ENCODE measurements at regions not wholly inside any gene's neighbourhood (a gene's known extent, or its start where the extent isn't known, plus 50 kb on each side); places are given as distances from the start of the nearest gene placed in this dataset.

DNA sequence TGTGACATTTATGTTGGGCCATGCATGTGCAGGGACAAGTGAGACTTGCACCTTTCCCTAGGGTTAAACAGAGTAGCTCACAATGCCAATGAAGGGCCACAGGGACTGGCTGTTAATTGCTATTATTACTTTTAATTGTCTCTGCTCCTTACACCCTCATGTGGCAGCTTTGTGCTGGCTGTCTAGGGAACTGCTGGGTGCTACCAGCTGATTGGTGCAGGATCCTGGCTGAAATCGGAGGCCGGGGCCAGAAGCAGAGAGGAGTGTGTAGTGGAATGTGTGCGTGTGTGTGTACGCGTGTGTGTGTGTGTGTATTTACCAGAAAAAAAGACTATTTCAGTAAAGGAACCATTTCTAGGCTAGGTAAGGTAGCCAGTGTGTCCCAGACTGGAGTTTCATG, 302.5 kb downstream of the CTTN start:
- TF ChIP-seq, protein P1, sequence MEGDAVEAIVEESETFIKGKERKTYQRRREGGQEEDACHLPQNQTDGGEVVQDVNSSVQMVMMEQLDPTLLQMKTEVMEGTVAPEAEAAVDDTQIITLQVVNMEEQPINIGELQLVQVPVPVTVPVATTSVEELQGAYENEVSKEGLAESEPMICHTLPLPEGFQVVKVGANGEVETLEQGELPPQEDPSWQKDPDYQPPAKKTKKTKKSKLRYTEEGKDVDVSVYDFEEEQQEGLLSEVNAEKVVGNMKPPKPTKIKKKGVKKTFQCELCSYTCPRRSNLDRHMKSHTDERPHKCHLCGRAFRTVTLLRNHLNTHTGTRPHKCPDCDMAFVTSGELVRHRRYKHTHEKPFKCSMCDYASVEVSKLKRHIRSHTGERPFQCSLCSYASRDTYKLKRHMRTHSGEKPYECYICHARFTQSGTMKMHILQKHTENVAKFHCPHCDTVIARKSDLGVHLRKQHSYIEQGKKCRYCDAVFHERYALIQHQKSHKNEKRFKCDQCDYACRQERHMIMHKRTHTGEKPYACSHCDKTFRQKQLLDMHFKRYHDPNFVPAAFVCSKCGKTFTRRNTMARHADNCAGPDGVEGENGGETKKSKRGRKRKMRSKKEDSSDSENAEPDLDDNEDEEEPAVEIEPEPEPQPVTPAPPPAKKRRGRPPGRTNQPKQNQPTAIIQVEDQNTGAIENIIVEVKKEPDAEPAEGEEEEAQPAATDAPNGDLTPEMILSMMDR (IDR thresholded peaks at IDR 0.05; ENCODE audit: insufficient read depth, low read depth, low read length, missing control alignments) = no peak
- DNase-seq (ENCODE audit: low read depth) = no peak
- no peak overlapping the region for H3K4me3 ChIP-seq (ENCODE audit: low read depth, low read length)

DNA sequence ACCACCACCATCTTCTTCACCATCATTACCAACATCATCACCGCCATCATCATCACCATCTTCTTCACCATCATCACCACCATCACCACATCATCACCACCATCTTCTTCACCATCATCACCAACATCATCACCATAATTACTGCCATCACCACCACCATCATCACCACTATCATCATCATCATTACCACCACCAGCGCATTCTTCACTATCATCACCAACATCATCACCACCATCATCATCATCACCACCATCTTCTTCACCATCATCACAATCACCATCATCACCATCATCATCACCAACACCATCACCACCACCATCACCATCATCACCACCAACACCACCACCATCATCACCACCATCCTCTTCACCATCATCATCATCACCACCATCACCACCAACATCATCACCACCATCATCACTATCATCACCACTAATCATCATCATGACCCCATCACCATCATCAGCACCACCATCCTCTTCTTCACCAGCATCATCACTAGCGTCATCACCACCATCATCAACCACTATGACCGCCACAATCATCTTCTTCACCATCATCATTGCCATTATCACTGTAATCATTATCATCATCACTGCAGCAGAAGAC, 303.8 kb downstream of the CTTN start:
- H3K4me3 ChIP-seq (ENCODE audit: low read depth, low read length) = no peak overlapping the region
- TF ChIP-seq, protein P1 (IDR thresholded peaks at IDR 0.05; ENCODE audit: insufficient read depth, low read depth, low read length, missing control alignments) = no peak
- no peak for DNase-seq (ENCODE audit: low read depth)

DNA sequence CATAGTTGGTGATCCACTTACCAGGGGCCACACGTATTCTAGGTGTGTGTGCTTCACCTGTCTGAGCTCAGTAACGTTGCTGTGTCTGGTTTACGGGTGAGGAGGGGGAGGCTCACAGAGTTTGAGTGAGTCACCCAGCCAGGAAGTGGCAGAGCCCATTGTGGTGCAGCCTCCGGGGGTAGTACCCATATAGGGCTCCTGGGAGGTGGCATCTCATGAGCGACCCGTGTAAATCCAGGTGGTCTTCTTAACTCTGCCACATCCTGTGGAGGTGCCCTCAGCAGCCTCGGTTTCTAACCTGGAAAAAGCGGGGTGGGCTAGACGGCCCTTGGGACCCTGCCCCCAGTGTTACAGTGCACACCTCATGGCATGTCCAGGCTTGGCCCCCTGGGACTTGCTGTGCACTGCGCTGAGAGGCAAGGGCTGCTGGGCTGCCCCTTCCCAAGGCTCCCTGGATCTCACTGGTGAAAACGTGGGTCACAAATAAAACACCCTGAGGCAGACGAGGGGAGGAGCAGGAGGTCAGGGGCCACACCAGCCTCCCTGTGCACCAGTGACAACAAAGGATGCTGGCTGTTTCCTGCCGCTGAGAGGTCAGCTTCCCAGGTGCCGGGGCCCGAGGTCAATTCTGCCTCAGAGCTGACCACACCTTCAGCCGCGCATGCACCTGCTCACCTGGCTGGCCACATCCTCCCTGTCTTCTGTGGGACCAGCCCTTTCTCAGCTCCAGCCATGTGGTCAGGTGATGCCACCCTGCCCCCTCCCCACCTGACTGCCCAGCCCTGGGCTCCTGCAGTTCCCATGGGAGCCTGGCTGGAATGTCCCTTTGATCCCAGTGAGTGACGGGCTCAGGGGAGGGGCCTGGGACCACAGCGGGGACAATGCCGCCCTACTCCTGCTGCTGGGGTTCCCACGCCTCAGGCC, 305.1 kb downstream of the CTTN start:
- TF ChIP-seq, protein P1 (IDR thresholded peaks at IDR 0.05; ENCODE audit: insufficient read depth, low read depth, low read length, missing control alignments) = no peak
- DNase-seq (ENCODE audit: low read depth) = no peak
- no peak overlapping the region for H3K4me3 ChIP-seq (ENCODE audit: low read depth, low read length)

DNA sequence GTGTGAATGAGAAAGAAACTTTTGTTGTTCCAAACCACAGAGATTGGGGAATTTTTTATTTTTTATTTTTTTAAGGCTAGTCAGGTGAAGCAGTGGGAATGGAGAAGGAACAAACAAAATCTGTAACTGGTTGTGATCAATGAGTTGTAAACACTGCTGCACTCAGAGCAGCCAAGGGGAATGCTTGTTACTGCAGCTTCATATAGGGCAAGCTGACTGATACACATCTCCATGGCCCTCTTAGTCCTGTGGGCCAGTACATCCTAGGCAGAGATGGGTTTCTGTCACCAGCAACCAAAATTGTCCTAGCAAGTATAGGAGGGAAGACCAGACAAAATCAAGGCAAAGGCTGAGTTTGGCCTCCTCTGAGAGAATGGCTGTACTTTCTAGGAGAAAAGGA, 306.8 kb downstream of the CTTN start:
- TF ChIP-seq, protein P1 (IDR thresholded peaks at IDR 0.05; ENCODE audit: insufficient read depth, low read depth, low read length, missing control alignments) = no peak
- H3K4me3 ChIP-seq (ENCODE audit: low read depth, low read length) = no peak overlapping the region
- DNase-seq (ENCODE audit: low read depth) = no peak

DNA sequence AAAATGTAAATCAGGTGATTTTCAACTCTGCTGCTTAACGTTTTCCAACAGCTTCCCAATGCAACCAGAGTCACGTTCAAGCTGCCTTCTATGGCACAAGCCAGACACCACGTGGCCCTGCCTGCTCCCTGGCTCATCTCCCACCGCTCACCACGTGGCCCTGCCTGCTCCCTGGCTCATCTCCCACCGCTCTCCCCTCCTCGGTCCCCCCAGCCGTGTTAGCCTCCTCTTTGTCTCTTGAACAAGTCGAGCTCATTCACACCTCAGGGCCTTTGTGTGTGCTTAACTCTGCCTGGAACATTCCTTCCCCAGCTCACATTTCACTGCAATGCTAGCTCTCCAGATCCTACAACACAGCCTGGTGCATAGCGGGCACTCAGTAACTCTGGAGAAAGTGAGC, 307.6 kb downstream of the CTTN start:
- H3K4me3 ChIP-seq (ENCODE audit: low read depth, low read length) = no peak overlapping the region
- TF ChIP-seq, protein P1 (IDR thresholded peaks at IDR 0.05; ENCODE audit: insufficient read depth, low read depth, low read length, missing control alignments) = no peak
- DNase-seq (ENCODE audit: low read depth) = no peak

DNA sequence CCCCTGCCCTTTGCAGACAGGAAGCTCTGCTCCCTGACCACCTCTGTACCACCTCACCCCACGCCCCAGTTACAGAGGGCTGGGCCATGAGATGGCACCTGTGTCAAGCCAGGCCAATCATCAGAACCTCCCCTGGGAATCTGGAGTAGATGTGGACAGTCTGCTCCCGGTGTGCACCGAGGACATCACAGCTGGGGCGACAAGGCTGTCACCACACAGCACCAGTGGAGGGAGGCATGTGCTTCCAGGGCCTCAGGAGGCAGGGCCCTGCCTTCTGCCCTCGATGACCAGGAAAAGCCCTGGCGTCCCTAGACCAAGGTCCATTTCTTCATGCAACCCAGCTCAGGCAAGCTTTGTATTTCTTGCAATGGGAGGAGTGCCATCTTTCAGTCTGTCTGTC, 309.5 kb downstream of the CTTN start:
- no peak overlapping the region for H3K4me3 ChIP-seq (ENCODE audit: low read depth, low read length)

More for the DNA sequence above, 309.5 kb downstream of the CTTN start:
- TF ChIP-seq, protein P1 (IDR thresholded peaks at IDR 0.05; ENCODE audit: insufficient read depth, low read depth, low read length, missing control alignments) = no peak
- DNase-seq (ENCODE audit: low read depth) = no peak

Measured in GM12865 (cell line).